GM12873 (cell line): ENCODE measurements at regions not wholly inside any gene's neighbourhood (a gene's known extent, or its start where the extent isn't known, plus 50 kb on each side); places are given as distances from the start of the nearest gene placed in this dataset.

ENCODE experiments used
- CTCF ChIP-seq: IDR thresholded peaks from 2 replicates; pipeline ENCODE4 v1.5.1; 2012; ENCODE audit warnings: low read depth, mild to moderate bottlenecking, moderate library complexity, low read length, control low read depth; ENCODE audit not compliant: insufficient read depth; ENCODE audit errors: missing control alignments

GRCh38 chr12:88431246-88431645 lies 149.0 kb downstream of the KITLG start:
- TF ChIP-seq CTCF = no peak

GRCh38 chr12:88432531-88433490 lies 147.5 kb downstream of the KITLG start:
- TF ChIP-seq CTCF = no peak

- no peak for TF ChIP-seq CTCF
These were observed 146.1 kb downstream of the KITLG start for GRCh38 chr12:88433997-88434703.

GRCh38 chr12:88435334-88436076 lies 144.8 kb downstream of the KITLG start:
- no peak for TF ChIP-seq CTCF

GRCh38 chr12:88437226-88437625 lies 143.0 kb downstream of the KITLG start:
- TF ChIP-seq CTCF = no peak
